GM23338 (cell line): ENCODE measurements at regions not wholly inside any gene's neighbourhood (a gene's known extent, or its start where the extent isn't known, plus 50 kb on each side); places are given as distances from the start of the nearest gene placed in this dataset.

Source experiments
- ATAC-seq: fragments of 200-7000 bp; cut with Tn5 transposase; 3 replicates; pipeline ENCODE4 v1.9.1; 2020
- DNase-seq: peaks from one replicate; pipeline ENCODE4 v3.0.0-alpha.2; 2015; ENCODE audit warnings: low spot score
- H2AFZ ChIP-seq: fragments of 200-600 bp; sonication (generic); 2 replicates; pipeline ENCODE4 v1.8.0; 2016; ENCODE audit warnings: antibody characterized with exemption, mild to moderate bottlenecking, moderate library complexity
- H3F3A ChIP-seq: fragments of 200-600 bp; sonication (generic); replicated peaks from 2 replicates; pipeline ENCODE4 v1.8.0; 2017; ENCODE audit warnings: antibody characterized with exemption, mixed run types, low read depth
- H3K27ac ChIP-seq: fragments of 200-600 bp; sonication (generic); 2 replicates; pipeline ENCODE4 v1.6.1; 2016; ENCODE audit warnings: low read depth
- H3K27me3 ChIP-seq: fragments of 200-600 bp; sonication (generic); 2 replicates; pipeline ENCODE4 v1.8.0; 2016; ENCODE audit warnings: mild to moderate bottlenecking, mixed run types, moderate library complexity; ENCODE audit not compliant: insufficient read depth
- H3K36me3 ChIP-seq: fragments of 200-600 bp; sonication (generic); 2 replicates; pipeline ENCODE4 v1.8.0; 2016; ENCODE audit warnings: mild to moderate bottlenecking; ENCODE audit not compliant: insufficient read depth
- H3K4me1 ChIP-seq: fragments of 200-600 bp; sonication (generic); 2 replicates; pipeline ENCODE4 v1.8.0; 2016; ENCODE audit warnings: mild to moderate bottlenecking, moderate library complexity; ENCODE audit not compliant: insufficient read depth
- H3K4me2 ChIP-seq: fragments of 200-600 bp; sonication (generic); 2 replicates; pipeline ENCODE4 v1.7.1; 2017; ENCODE audit warnings: mixed run types
- H3K4me3 ChIP-seq: fragments of 200-600 bp; sonication (generic); 2 replicates; pipeline ENCODE4 v1.6.1; 2016; ENCODE audit warnings: mixed run types
- H3K79me2 ChIP-seq: fragments of 200-600 bp; sonication (generic); replicated peaks from 2 replicates; pipeline ENCODE4 v1.8.0; 2017; ENCODE audit warnings: mild to moderate bottlenecking; ENCODE audit not compliant: insufficient read depth
- H3K9me2 ChIP-seq: fragments of 200-600 bp; sonication (generic); 2 replicates; pipeline ENCODE4 v1.8.0; 2017; ENCODE audit not compliant: insufficient read depth
- H4K20me1 ChIP-seq: fragments of 200-600 bp; sonication (generic); replicated peaks from 2 replicates; pipeline ENCODE4 v1.8.0; 2017; ENCODE audit warnings: mild to moderate bottlenecking; ENCODE audit not compliant: insufficient read depth
- H3K27ac Mint-ChIP-seq: 2 replicates; pipeline ENCODE4 v1.8.0; 2020; ENCODE audit warnings: inconsistent platforms, mild to moderate bottlenecking, moderate library complexity, mixed read lengths
- H3K27me3 Mint-ChIP-seq: 3 replicates; pipeline ENCODE4 v1.8.0; 2022; ENCODE audit warnings: low read depth, mild to moderate bottlenecking, moderate library complexity, mixed read lengths, inconsistent platforms; ENCODE audit not compliant: insufficient read depth, poor library complexity
- H3K36me3 Mint-ChIP-seq: 3 replicates; pipeline ENCODE4 v1.8.0; 2021; ENCODE audit warnings: low read depth, mild to moderate bottlenecking, inconsistent platforms, moderate library complexity, mixed read lengths
- H3K4me1 Mint-ChIP-seq: 3 replicates; pipeline ENCODE4 v1.8.0; 2020; ENCODE audit warnings: mild to moderate bottlenecking, inconsistent platforms, mixed read lengths
- H3K4me3 Mint-ChIP-seq: 3 replicates; pipeline ENCODE4 v1.8.0; 2021; ENCODE audit warnings: moderate library complexity, mild to moderate bottlenecking, inconsistent platforms, mixed read lengths
- H3K9me3 Mint-ChIP-seq: 3 replicates; pipeline ENCODE4 v1.8.0; 2020; ENCODE audit warnings: moderate library complexity, mild to moderate bottlenecking, inconsistent platforms, mixed read lengths
- ZNF331 ChIP-seq: fragments of 250-450 bp; sonication (Bioruptor Pico); IDR thresholded peaks from 2 replicates; pipeline ENCODE4 v1.5.0; 2020; ENCODE audit warnings: low read depth, mild to moderate bottlenecking, moderate library complexity
- TF ChIP-seq, protein P1 (sequence below): fragments of 250-450 bp; sonication (Bioruptor Pico); IDR thresholded peaks from 2 replicates; pipeline ENCODE4 v1.5.0; 2020; ENCODE audit warnings: mild to moderate bottlenecking, moderate library complexity
- TF ChIP-seq, protein P2 (sequence below), 2 experiments: fragments of 200-600 bp in 1 of 2; sonication (generic) in 1 of 2; conservative IDR thresholded peaks; 2 replicates each; pipeline versions ENCODE4 v1.5.1 to v1.6.1; 2016 to 2017; ENCODE audit warnings: antibody characterized with exemption in 2 of 2, low read depth in 2 of 2, mild to moderate bottlenecking in 2 of 2, moderate library complexity in 1 of 2

DNA sequence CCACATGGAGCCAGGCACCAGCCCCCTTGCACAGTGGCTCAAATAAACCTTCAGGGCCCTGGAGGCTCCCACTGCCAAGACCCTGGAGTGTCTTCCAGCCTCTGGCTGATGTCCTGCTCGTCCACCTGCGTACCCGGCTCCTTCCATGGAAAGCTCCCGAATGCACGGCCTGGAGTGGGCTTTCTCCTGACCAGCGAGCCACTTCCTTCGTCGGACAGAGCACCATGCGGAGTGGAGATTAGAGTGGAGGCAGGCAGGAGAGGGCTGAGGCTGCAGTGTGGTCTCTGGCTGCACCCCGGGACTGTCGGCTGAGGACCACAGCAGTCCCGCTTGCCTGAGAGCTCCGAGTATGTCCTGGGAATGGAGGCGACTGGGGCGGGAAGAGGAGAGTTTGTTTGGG lies 93.7 kb upstream of the SFSWAP start:
- Mint-ChIP-seq H3K4me3 (no peak overlapping the region), H3K9me3 (no peaks in the 10 kb centered on the region; the same call in 2 of the 3 replicates)

More for the DNA sequence above, 93.7 kb upstream of the SFSWAP start:
- no peak for ATAC-seq
- H3F3A ChIP-seq = no peaks in the 10 kb centered on the region
- H3K4me2 ChIP-seq = no peak overlapping the region
- Mint-ChIP-seq H3K4me1 (peaks cover 28% of the 10 kb centered on the region), H3K27me3 (peaks cover 9% of the 10 kb centered on the region), H3K27ac (no peak overlapping the region), H3K36me3 (no peaks in the 10 kb centered on the region)
- H3K27ac ChIP-seq = no peak overlapping the region
- no peaks in the 10 kb centered on the region for H3K27me3 ChIP-seq
- H4K20me1 ChIP-seq = no peaks in the 10 kb centered on the region
- TF ChIP-seq, protein P1, sequence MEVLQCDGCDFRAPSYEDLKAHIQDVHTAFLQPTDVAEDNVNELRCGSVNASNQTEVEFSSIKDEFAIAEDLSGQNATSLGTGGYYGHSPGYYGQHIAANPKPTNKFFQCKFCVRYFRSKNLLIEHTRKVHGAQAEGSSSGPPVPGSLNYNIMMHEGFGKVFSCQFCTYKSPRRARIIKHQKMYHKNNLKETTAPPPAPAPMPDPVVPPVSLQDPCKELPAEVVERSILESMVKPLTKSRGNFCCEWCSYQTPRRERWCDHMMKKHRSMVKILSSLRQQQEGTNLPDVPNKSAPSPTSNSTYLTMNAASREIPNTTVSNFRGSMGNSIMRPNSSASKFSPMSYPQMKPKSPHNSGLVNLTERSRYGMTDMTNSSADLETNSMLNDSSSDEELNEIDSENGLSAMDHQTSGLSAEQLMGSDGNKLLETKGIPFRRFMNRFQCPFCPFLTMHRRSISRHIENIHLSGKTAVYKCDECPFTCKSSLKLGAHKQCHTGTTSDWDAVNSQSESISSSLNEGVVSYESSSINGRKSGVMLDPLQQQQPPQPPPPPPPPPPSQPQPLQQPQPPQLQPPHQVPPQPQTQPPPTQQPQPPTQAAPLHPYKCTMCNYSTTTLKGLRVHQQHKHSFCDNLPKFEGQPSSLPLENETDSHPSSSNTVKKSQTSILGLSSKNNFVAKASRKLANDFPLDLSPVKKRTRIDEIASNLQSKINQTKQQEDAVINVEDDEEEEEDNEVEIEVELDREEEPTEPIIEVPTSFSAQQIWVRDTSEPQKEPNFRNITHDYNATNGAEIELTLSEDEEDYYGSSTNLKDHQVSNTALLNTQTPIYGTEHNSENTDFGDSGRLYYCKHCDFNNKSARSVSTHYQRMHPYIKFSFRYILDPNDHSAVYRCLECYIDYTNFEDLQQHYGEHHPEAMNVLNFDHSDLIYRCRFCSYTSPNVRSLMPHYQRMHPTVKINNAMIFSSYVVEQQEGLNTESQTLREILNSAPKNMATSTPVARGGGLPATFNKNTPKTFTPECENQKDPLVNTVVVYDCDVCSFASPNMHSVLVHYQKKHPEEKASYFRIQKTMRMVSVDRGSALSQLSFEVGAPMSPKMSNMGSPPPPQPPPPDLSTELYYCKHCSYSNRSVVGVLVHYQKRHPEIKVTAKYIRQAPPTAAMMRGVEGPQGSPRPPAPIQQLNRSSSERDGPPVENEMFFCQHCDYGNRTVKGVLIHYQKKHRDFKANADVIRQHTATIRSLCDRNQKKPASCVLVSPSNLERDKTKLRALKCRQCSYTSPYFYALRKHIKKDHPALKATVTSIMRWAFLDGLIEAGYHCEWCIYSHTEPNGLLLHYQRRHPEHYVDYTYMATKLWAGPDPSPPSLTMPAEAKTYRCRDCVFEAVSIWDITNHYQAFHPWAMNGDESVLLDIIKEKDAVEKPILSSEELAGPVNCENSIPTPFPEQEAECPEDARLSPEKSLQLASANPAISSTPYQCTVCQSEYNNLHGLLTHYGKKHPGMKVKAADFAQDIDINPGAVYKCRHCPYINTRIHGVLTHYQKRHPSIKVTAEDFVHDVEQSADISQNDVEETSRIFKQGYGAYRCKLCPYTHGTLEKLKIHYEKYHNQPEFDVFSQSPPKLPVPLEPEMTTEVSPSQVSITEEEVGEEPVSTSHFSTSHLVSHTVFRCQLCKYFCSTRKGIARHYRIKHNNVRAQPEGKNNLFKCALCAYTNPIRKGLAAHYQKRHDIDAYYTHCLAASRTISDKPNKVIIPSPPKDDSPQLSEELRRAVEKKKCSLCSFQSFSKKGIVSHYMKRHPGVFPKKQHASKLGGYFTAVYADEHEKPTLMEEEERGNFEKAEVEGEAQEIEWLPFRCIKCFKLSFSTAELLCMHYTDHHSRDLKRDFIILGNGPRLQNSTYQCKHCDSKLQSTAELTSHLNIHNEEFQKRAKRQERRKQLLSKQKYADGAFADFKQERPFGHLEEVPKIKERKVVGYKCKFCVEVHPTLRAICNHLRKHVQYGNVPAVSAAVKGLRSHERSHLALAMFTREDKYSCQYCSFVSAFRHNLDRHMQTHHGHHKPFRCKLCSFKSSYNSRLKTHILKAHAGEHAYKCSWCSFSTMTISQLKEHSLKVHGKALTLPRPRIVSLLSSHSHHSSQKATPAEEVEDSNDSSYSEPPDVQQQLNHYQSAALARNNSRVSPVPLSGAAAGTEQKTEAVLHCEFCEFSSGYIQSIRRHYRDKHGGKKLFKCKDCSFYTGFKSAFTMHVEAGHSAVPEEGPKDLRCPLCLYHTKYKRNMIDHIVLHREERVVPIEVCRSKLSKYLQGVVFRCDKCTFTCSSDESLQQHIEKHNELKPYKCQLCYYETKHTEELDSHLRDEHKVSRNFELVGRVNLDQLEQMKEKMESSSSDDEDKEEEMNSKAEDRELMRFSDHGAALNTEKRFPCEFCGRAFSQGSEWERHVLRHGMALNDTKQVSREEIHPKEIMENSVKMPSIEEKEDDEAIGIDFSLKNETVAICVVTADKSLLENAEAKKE (CRISPR knock-in tag) = no peak
- TF ChIP-seq ZNF331 (CRISPR knock-in tag) = no peak
- TF ChIP-seq, protein P2, sequence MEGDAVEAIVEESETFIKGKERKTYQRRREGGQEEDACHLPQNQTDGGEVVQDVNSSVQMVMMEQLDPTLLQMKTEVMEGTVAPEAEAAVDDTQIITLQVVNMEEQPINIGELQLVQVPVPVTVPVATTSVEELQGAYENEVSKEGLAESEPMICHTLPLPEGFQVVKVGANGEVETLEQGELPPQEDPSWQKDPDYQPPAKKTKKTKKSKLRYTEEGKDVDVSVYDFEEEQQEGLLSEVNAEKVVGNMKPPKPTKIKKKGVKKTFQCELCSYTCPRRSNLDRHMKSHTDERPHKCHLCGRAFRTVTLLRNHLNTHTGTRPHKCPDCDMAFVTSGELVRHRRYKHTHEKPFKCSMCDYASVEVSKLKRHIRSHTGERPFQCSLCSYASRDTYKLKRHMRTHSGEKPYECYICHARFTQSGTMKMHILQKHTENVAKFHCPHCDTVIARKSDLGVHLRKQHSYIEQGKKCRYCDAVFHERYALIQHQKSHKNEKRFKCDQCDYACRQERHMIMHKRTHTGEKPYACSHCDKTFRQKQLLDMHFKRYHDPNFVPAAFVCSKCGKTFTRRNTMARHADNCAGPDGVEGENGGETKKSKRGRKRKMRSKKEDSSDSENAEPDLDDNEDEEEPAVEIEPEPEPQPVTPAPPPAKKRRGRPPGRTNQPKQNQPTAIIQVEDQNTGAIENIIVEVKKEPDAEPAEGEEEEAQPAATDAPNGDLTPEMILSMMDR (conservative IDR thresholded peaks at IDR 0.05; ENCODE audit: low read depth in 2 of 2) = no peak
- H2AFZ ChIP-seq = no peak overlapping the region
- H3K79me2 ChIP-seq = no peaks in the 10 kb centered on the region
- peaks cover 13% of the 10 kb centered on the region for H3K4me1 ChIP-seq
- DNase-seq = no peak
- H3K36me3 ChIP-seq = no peaks in the 10 kb centered on the region
- no peaks in the 10 kb centered on the region for H3K9me2 ChIP-seq
- H3K4me3 ChIP-seq = no peak overlapping the region
